Adrenal gland (tissue), 5 donors: ENCODE measurements at regions not wholly inside any gene's neighbourhood (a gene's known extent, or its start where the extent isn't known, plus 50 kb on each side); places are given as distances from the start of the nearest gene placed in this dataset.

Source experiments
- CTCF ChIP-seq, 6 experiments: fragments of 450-650 bp in 4 of 6; fragments of 200-600 bp in 2 of 6; sonication (generic) in 1 of 6; IDR thresholded peaks; 1 replicate in 5 of 6; 2 replicates in 1 of 6; pipeline versions ENCODE4 v1.5.1 to v1.8.0; 2016 to 2021; ENCODE audit warnings: antibody characterized with exemption in 6 of 6, mild to moderate bottlenecking in 2 of 6, moderate library complexity in 1 of 6
- POLR2A ChIP-seq, 2 donors: fragments of 450-650 bp; IDR thresholded peaks; one replicate each; pipeline ENCODE4 v1.6.1; 2017; ENCODE audit warnings: antibody characterized with exemption in 2 of 2, mild to moderate bottlenecking in 2 of 2, moderate library complexity in 1 of 2
- donor health status: DM: no; HTN: no; CAD: no.

DNA sequence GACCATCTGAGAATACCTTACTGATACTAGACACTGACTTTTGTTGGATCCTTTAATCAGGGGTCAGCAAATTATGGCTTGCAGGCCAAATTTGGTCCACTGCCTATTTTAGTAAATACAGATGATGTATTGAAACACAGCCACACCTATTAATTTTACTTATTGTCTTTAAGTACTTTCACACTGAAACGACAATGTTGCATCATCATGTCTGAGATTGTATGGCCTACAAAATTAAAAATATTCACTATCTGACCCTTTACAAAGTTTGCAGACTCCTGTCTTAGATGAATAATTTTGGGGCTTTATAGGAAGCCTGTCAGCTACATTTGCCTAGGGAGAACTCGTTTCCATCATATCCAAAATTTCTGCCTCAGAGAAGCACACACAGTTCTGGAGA lies 503.2 kb upstream of the TGFBR2 start:
- TF ChIP-seq POLR2A (IDR thresholded peaks at IDR 0.05) = no peak
- TF ChIP-seq CTCF (IDR thresholded peaks at IDR 0.05) = no peak
